Astrocyte of the spinal cord (primary cell): ENCODE measurements at regions not wholly inside any gene's neighbourhood (a gene's known extent, or its start where the extent isn't known, plus 50 kb on each side); places are given as distances from the start of the nearest gene placed in this dataset.
A peak's percentile ranks its signal among the peaks of the same experiment; 100 is the strongest.

Source experiments
- DNase-seq: peaks from one replicate; pipeline ENCODE4 v3.0.0; 2011; ENCODE audit warnings: low read depth, low spot score
- H3K4me3 ChIP-seq: 2 replicates; pipeline ENCODE4 v1.5.1; 2011; ENCODE audit warnings: low read depth, mild to moderate bottlenecking, low read length, moderate library complexity
- in situ Hi-C: cut with HindIII; loops from 2 replicates; pipeline ENCODE4 v1.10.0; 2017; ENCODE audit warnings: low sequenced_read_pairs
- TF ChIP-seq, protein P1 (sequence below): IDR thresholded peaks from 2 replicates; pipeline ENCODE4 v1.5.1; 2012; ENCODE audit warnings: low read depth, mild to moderate bottlenecking, low read length, inconsistent platforms

DNA sequence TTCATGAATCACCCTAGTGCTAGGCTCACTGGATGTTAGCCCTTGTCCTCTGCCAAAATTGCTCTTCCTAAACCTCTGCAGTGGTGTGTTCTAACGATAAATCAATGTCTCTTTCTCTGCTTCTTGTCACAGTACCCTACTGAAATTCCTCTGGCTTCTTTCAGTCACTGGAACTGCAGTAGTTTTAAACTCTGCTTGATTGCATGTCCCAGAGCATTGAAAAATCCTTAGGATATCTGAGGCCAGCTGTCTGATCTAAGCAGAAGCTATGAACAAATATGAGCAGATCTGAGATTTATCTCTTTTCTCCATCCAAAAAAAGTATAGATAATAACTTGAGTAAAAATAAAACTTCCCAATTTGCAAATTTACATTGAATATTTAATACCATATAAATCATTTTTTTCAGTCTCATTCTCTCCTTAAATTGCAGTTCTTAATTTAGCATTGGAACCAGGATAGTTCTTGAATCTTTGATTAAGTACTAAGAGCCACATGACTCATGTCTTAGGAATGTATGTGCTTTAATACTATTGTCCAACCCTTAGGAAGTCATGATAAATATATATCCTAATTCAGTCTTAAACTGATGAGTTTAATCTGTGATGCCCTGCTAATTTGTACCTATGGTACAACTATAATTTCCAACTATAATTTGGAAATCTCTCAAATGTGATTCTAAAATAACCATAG lies 169.7 kb downstream of the PDHA2 start:
- TF ChIP-seq, protein P1, sequence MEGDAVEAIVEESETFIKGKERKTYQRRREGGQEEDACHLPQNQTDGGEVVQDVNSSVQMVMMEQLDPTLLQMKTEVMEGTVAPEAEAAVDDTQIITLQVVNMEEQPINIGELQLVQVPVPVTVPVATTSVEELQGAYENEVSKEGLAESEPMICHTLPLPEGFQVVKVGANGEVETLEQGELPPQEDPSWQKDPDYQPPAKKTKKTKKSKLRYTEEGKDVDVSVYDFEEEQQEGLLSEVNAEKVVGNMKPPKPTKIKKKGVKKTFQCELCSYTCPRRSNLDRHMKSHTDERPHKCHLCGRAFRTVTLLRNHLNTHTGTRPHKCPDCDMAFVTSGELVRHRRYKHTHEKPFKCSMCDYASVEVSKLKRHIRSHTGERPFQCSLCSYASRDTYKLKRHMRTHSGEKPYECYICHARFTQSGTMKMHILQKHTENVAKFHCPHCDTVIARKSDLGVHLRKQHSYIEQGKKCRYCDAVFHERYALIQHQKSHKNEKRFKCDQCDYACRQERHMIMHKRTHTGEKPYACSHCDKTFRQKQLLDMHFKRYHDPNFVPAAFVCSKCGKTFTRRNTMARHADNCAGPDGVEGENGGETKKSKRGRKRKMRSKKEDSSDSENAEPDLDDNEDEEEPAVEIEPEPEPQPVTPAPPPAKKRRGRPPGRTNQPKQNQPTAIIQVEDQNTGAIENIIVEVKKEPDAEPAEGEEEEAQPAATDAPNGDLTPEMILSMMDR = no peak
- in situ Hi-C loops = no loop called here
- no peak overlapping the region for H3K4me3 ChIP-seq
- peak; percentile 54 for DNase-seq

DNA sequence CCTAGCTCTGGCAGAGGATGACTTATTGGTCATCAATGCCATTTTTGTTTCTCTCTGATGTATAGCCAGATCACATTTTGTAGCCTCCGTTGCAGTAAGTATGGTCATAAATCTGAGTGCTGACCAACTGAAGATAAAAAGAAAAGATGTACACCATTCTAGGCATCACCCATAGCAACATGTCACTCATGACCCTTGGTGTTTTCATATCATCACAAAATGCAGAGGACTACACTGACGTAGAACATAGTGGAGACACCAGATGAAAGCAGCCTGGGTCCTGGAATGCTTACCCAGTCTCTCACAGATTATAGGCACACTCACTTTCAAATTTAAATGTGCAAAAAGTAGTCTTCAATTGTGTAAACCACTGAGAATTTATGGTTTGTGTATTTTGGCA lies 172.8 kb downstream of the PDHA2 start:
- no peak for DNase-seq
- H3K4me3 ChIP-seq = no peak overlapping the region
- in situ Hi-C loops = no loop called here
- TF ChIP-seq, protein P1 = no peak

DNA sequence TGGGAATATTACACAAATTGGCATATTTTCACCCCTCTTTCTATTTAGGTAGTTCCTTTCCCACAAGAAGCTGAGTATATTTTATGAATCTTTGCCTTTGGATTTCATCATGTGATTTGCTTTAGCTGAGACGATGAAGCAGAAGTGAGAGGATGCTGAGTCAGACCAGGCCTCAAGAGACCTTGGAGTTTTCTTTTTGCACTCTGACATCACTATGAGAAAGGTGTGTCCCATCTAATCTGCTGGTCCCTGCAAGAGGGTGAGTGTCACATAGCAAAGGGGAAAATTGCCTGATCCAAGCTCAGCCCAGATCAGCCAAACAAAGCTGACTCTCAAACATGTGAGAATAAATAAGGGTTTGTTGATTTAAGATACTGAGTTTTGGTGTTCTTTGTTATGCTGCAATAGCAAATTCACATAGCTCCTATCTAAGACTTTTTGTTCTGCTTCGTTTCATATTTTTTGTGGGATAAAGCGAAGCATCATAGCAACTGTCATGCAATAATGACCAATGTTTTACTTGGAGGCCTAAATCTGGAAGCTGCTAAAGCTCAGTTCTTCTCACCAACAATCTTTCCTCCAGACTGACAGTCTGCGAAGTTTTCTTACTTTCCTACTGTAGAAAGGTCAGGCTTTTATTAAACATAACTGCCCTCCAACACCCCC lies 176.9 kb downstream of the PDHA2 start:
- in situ Hi-C loops = no loop called here
- TF ChIP-seq, protein P1 = no peak
- H3K4me3 ChIP-seq = no peak overlapping the region
- peak; percentile 55 for DNase-seq

DNA sequence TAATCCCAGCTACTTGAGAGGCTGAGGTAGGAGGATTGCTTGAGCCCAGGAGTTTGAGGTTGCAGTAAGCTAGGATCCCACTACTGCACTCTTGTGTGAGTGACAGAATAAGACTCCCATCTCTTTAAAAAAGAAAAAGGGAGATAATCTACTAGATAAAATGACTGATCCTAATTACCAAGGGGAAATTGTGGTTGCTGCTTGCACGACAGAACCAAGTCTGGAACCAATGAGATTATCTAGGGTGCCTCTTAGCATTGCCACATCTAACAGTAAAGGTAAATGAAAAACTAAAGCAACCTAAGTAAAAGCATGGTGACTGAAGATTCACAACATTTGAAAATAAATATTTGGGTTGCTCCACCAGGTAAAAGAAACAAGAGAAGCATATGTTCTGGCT lies 185.1 kb downstream of the PDHA2 start:
- TF ChIP-seq, protein P1 = no peak
- DNase-seq = no peak
- H3K4me3 ChIP-seq = no peak overlapping the region
- in situ Hi-C loops = no loop called here

DNA sequence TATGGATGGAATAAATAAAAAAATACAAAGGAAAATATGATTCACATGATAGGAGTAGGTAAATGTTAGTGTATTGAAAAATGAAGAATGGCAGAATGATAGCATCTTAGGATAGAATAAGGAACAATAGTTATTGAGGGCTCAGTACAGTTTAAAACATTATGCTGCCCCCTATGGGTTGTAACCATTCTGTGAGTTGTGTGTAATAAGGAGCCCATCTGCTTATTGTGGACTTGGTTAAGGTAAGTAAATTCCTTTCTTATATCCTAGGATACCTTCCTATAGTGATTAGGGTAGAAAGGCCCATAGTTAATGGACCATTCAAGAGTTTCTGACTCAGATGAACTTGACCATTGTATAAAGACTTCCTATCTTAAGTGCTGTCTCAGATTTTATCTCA lies 195.8 kb downstream of the PDHA2 start:
- TF ChIP-seq, protein P1 = peak; percentile 14
- in situ Hi-C loops = no loop called here
- no peak for DNase-seq
- no peak overlapping the region for H3K4me3 ChIP-seq

DNA sequence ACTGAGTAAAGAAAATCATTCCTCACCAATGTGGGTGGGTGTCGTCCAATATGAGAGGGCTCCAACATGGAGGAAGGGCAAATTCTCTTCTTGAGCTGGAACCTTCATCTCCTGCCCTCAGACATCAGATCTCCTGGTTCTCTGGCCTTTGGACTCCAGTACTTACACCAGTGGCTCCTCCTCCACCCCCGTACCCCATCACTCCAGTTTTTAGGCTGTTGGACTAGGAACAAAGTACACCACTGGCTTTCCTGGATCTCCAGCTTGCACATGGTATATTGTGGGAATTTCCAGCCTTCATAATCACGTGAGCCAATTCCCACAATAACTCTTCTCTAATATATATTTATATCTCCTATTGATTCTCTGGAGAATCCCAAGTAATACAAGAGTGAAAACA lies 196.9 kb downstream of the PDHA2 start:
- H3K4me3 ChIP-seq = no peak overlapping the region
- TF ChIP-seq, protein P1 = no peak
- no peak for DNase-seq
- in situ Hi-C loops = no loop called here
